ENCODE measurements at regions not wholly inside any gene's neighbourhood (a gene's known extent, or its start where the extent isn't known, plus 50 kb on each side); places are given as distances from the start of the nearest gene placed in this dataset.

GRCh38 chr10:2917926-2918325 is 149.4 kb upstream of the PFKP start:
- TF ChIP-seq CTCF (tag by site-specific recombination; IDR thresholded peaks at IDR 0.05), result no peak
- TF ChIP-seq ZNF184 (tag by site-specific recombination; IDR thresholded peaks at IDR 0.05), result no peak
- TF ChIP-seq MEIS1 (CRISPR knock-in tag; IDR thresholded peaks at IDR 0.05; ENCODE audit: borderline replicate concordance), result no peak
- TF ChIP-seq, protein P1, sequence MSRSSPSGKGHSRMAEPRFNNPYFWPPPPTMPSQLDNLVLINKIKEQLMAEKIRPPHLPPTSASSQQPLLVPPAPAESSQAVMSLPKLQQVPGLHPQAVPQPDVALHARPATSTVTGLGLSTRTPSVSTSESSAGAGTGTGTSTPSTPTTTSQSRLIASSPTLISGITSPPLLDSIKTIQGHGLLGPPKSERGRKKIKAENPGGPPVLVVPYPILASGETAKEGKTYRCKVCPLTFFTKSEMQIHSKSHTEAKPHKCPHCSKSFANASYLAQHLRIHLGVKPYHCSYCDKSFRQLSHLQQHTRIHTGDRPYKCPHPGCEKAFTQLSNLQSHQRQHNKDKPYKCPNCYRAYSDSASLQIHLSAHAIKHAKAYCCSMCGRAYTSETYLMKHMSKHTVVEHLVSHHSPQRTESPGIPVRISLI (tag by site-specific recombination; IDR thresholded peaks at IDR 0.05), result no peak
- no peak for TF ChIP-seq PRDM4 (tag by site-specific recombination; IDR thresholded peaks at IDR 0.05)
- TF ChIP-seq ZNF768 (tag by site-specific recombination; IDR thresholded peaks at IDR 0.05), result no peak
- TF ChIP-seq, protein P2, sequence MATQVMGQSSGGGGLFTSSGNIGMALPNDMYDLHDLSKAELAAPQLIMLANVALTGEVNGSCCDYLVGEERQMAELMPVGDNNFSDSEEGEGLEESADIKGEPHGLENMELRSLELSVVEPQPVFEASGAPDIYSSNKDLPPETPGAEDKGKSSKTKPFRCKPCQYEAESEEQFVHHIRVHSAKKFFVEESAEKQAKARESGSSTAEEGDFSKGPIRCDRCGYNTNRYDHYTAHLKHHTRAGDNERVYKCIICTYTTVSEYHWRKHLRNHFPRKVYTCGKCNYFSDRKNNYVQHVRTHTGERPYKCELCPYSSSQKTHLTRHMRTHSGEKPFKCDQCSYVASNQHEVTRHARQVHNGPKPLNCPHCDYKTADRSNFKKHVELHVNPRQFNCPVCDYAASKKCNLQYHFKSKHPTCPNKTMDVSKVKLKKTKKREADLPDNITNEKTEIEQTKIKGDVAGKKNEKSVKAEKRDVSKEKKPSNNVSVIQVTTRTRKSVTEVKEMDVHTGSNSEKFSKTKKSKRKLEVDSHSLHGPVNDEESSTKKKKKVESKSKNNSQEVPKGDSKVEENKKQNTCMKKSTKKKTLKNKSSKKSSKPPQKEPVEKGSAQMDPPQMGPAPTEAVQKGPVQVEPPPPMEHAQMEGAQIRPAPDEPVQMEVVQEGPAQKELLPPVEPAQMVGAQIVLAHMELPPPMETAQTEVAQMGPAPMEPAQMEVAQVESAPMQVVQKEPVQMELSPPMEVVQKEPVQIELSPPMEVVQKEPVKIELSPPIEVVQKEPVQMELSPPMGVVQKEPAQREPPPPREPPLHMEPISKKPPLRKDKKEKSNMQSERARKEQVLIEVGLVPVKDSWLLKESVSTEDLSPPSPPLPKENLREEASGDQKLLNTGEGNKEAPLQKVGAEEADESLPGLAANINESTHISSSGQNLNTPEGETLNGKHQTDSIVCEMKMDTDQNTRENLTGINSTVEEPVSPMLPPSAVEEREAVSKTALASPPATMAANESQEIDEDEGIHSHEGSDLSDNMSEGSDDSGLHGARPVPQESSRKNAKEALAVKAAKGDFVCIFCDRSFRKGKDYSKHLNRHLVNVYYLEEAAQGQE (tag by site-specific recombination; IDR thresholded peaks at IDR 0.05), result no peak
- TF ChIP-seq ZNF37A (tag by site-specific recombination; IDR thresholded peaks at IDR 0.05), result no peak
- TF ChIP-seq ZNF501 (tag by site-specific recombination; IDR thresholded peaks at IDR 0.05), result no peak
- TF ChIP-seq ZNF302 (tag by site-specific recombination; IDR thresholded peaks at IDR 0.05; ENCODE audit: low read depth), result no peak
- TF ChIP-seq, protein P3, sequence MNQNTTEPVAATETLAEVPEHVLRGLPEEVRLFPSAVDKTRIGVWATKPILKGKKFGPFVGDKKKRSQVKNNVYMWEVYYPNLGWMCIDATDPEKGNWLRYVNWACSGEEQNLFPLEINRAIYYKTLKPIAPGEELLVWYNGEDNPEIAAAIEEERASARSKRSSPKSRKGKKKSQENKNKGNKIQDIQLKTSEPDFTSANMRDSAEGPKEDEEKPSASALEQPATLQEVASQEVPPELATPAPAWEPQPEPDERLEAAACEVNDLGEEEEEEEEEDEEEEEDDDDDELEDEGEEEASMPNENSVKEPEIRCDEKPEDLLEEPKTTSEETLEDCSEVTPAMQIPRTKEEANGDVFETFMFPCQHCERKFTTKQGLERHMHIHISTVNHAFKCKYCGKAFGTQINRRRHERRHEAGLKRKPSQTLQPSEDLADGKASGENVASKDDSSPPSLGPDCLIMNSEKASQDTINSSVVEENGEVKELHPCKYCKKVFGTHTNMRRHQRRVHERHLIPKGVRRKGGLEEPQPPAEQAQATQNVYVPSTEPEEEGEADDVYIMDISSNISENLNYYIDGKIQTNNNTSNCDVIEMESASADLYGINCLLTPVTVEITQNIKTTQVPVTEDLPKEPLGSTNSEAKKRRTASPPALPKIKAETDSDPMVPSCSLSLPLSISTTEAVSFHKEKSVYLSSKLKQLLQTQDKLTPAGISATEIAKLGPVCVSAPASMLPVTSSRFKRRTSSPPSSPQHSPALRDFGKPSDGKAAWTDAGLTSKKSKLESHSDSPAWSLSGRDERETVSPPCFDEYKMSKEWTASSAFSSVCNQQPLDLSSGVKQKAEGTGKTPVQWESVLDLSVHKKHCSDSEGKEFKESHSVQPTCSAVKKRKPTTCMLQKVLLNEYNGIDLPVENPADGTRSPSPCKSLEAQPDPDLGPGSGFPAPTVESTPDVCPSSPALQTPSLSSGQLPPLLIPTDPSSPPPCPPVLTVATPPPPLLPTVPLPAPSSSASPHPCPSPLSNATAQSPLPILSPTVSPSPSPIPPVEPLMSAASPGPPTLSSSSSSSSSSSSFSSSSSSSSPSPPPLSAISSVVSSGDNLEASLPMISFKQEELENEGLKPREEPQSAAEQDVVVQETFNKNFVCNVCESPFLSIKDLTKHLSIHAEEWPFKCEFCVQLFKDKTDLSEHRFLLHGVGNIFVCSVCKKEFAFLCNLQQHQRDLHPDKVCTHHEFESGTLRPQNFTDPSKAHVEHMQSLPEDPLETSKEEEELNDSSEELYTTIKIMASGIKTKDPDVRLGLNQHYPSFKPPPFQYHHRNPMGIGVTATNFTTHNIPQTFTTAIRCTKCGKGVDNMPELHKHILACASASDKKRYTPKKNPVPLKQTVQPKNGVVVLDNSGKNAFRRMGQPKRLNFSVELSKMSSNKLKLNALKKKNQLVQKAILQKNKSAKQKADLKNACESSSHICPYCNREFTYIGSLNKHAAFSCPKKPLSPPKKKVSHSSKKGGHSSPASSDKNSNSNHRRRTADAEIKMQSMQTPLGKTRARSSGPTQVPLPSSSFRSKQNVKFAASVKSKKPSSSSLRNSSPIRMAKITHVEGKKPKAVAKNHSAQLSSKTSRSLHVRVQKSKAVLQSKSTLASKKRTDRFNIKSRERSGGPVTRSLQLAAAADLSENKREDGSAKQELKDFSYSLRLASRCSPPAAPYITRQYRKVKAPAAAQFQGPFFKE (tag by site-specific recombination; IDR thresholded peaks at IDR 0.05; ENCODE audit: borderline replicate concordance), result no peak
- TF ChIP-seq TCF7L2 (IDR thresholded peaks at IDR 0.05; ENCODE audit: borderline replicate concordance, low read depth, low read length), result no peak
- no peak for TF ChIP-seq ZNF157 (tag by site-specific recombination; IDR thresholded peaks at IDR 0.05)
- no peak for TF ChIP-seq ZNF776 (tag by site-specific recombination; IDR thresholded peaks at IDR 0.05; ENCODE audit: borderline replicate concordance)
